Spleen (tissue), 7 donors: ENCODE measurements at regions not wholly inside any gene's neighbourhood (a gene's known extent, or its start where the extent isn't known, plus 50 kb on each side); places are given as distances from the start of the nearest gene placed in this dataset.

Experiments used
- CTCF ChIP-seq, 11 experiments: fragments of 200-600 bp in 7 of 11; fragments of 450-650 bp in 4 of 11; sonication (generic) in 4 of 11; IDR thresholded peaks in 8 of 11; conservative IDR thresholded peaks in 3 of 11; 1 replicate in 7 of 11; 2 replicates in 4 of 11; pipeline versions ENCODE4 v1.4.0 to v1.8.0; 2016 to 2021; ENCODE audit warnings: antibody characterized with exemption in 11 of 11, inconsistent platforms in 4 of 11, mild to moderate bottlenecking in 1 of 11
- POLR2A ChIP-seq, 3 donors: fragments of 450-650 bp; IDR thresholded peaks; one replicate each; pipeline ENCODE4 v1.5.1; 2017; ENCODE audit warnings: antibody characterized with exemption in 3 of 3, mild to moderate bottlenecking in 1 of 3
- POLR2AphosphoS5 ChIP-seq, 3 donors: sonication (generic); formaldehyde crosslinking; IDR thresholded peaks; one replicate each; pipeline ENCODE4 v1.5.1; 2017; ENCODE audit warnings: antibody characterized with exemption in 3 of 3
- donor health status: DM: no; HTN: no; CAD: no; lungs with moderate emphysema.
- donor health status: DM: no; HTN: no; CAD: no.
- donor health status: DM: no; HTN: no; CAD: no.

GRCh38 chr3:14352002-14352627 lies 50.3 kb upstream of the SLC6A6 start:
- TF ChIP-seq CTCF (IDR thresholded peaks at IDR 0.05 in 8 of 11, conservative IDR thresholded peaks at IDR 0.05 in 3 of 11), result no peak
- TF ChIP-seq POLR2AphosphoS5 (IDR thresholded peaks at IDR 0.05), result no peak
- TF ChIP-seq POLR2A (IDR thresholded peaks at IDR 0.05), result no peak
